ENCODE measurements at regions not wholly inside any gene's neighbourhood (a gene's known extent, or its start where the extent isn't known, plus 50 kb on each side); places are given as distances from the start of the nearest gene placed in this dataset.

GRCh38 chr13:104310861-104311260, 1244.6 kb upstream of the SLC10A2 start:
- Histone ChIP-seq H3K4me1 (ENCODE audit: control insufficient read depth in 5 of 5, insufficient read depth in 5 of 5, low read length in 5 of 5) (no peaks in the 10 kb centered on the region), H3K4me3 (ENCODE audit: low read depth in 1 of 5, low read length in 5 of 5) (no peak overlapping the region), H3K36me3 (ENCODE audit: control insufficient read depth in 5 of 5, insufficient read depth in 5 of 5, low read length in 5 of 5) (no peaks in the 10 kb centered on the region), H3K9ac (ENCODE audit: low read length in 5 of 5) (no peak overlapping the region), H3K27me3 (ENCODE audit: control insufficient read depth in 5 of 5, insufficient read depth in 4 of 5, low read length in 5 of 5) (no peaks in the 10 kb centered on the region), H3K27ac (ENCODE audit: low read depth, low read length) (no peak overlapping the region), H3K9me3 (ENCODE audit: control insufficient read depth in 5 of 5, low read length in 5 of 5) (no peaks in the 10 kb centered on the region)

GRCh38 chr13:104309431-104309830, 1243.2 kb upstream of the SLC10A2 start:
- no peaks in the 10 kb centered on the region for H3K36me3 ChIP-seq (ENCODE audit: control insufficient read depth in 5 of 5, insufficient read depth in 5 of 5, low read length in 5 of 5)
- no peaks in the 10 kb centered on the region for H3K9me3 ChIP-seq (ENCODE audit: control insufficient read depth in 5 of 5, low read length in 5 of 5)
- no peaks in the 10 kb centered on the region for H3K4me1 ChIP-seq (ENCODE audit: control insufficient read depth in 5 of 5, insufficient read depth in 5 of 5, low read length in 5 of 5)
- no peaks in the 10 kb centered on the region for H3K27me3 ChIP-seq (ENCODE audit: control insufficient read depth in 5 of 5, insufficient read depth in 4 of 5, low read length in 5 of 5)
- no peak overlapping the region for H3K27ac ChIP-seq (ENCODE audit: low read depth, low read length)
- no peak overlapping the region for H3K9ac ChIP-seq (ENCODE audit: low read length in 5 of 5)
- H3K4me3 ChIP-seq (ENCODE audit: low read depth in 1 of 5, low read length in 5 of 5) = no peak overlapping the region

- no peak overlapping the region for H3K27ac ChIP-seq (ENCODE audit: low read depth, low read length)
- H3K4me3 ChIP-seq (ENCODE audit: low read depth in 1 of 5, low read length in 5 of 5) = no peak overlapping the region
- H3K4me1 ChIP-seq (ENCODE audit: control insufficient read depth in 5 of 5, insufficient read depth in 5 of 5, low read length in 5 of 5) = peaks cover 0 to 13% (median 6%) of the 10 kb centered on the region in 5 donors
- H3K9ac ChIP-seq (ENCODE audit: low read length in 5 of 5) = no peak overlapping the region
- H3K9me3 ChIP-seq (ENCODE audit: control insufficient read depth in 5 of 5, low read length in 5 of 5) = no peaks in the 10 kb centered on the region
- no peaks in the 10 kb centered on the region for H3K36me3 ChIP-seq (ENCODE audit: control insufficient read depth in 5 of 5, insufficient read depth in 5 of 5, low read length in 5 of 5)
- no peaks in the 10 kb centered on the region for H3K27me3 ChIP-seq (ENCODE audit: control insufficient read depth in 5 of 5, insufficient read depth in 4 of 5, low read length in 5 of 5)
These were observed 1235.2 kb upstream of the SLC10A2 start for GRCh38 chr13:104301171-104301975.

GRCh38 chr13:104297075-104297474, 1230.9 kb upstream of the SLC10A2 start:
- H3K27ac ChIP-seq (ENCODE audit: low read depth, low read length) = no peak overlapping the region
- no peaks in the 10 kb centered on the region for H3K9me3 ChIP-seq (ENCODE audit: control insufficient read depth in 5 of 5, low read length in 5 of 5)
- peaks cover 0 to 18% (median 8%) of the 10 kb centered on the region in 5 donors for H3K4me1 ChIP-seq (ENCODE audit: control insufficient read depth in 5 of 5, insufficient read depth in 5 of 5, low read length in 5 of 5)
- no peak overlapping the region for H3K4me3 ChIP-seq (ENCODE audit: low read depth in 1 of 5, low read length in 5 of 5)
- H3K27me3 ChIP-seq (ENCODE audit: control insufficient read depth in 5 of 5, insufficient read depth in 4 of 5, low read length in 5 of 5) = no peaks in the 10 kb centered on the region
- no peaks in the 10 kb centered on the region for H3K36me3 ChIP-seq (ENCODE audit: control insufficient read depth in 5 of 5, insufficient read depth in 5 of 5, low read length in 5 of 5)
- no peak overlapping the region for H3K9ac ChIP-seq (ENCODE audit: low read length in 5 of 5)

- Histone ChIP-seq H3K36me3 (ENCODE audit: control insufficient read depth in 5 of 5, insufficient read depth in 5 of 5, low read length in 5 of 5) (no peaks in the 10 kb centered on the region), H3K4me3 (ENCODE audit: low read depth in 1 of 5, low read length in 5 of 5) (no peak overlapping the region), H3K9ac (ENCODE audit: low read length in 5 of 5) (no peak overlapping the region), H3K4me1 (ENCODE audit: control insufficient read depth in 5 of 5, insufficient read depth in 5 of 5, low read length in 5 of 5) (peaks cover 0 to 18% (median 8%) of the 10 kb centered on the region in 5 donors), H3K27ac (ENCODE audit: low read depth, low read length) (no peak overlapping the region), H3K27me3 (ENCODE audit: control insufficient read depth in 5 of 5, insufficient read depth in 4 of 5, low read length in 5 of 5) (no peaks in the 10 kb centered on the region), H3K9me3 (ENCODE audit: control insufficient read depth in 5 of 5, low read length in 5 of 5) (no peaks in the 10 kb centered on the region)
These were observed 1230.1 kb upstream of the SLC10A2 start for GRCh38 chr13:104296286-104296685.

- Histone ChIP-seq H3K27ac (ENCODE audit: low read depth, low read length) (no peak overlapping the region), H3K9me3 (ENCODE audit: control insufficient read depth in 5 of 5, low read length in 5 of 5) (no peaks in the 10 kb centered on the region), H3K4me3 (ENCODE audit: low read depth in 1 of 5, low read length in 5 of 5) (no peak overlapping the region), H3K36me3 (ENCODE audit: control insufficient read depth in 5 of 5, insufficient read depth in 5 of 5, low read length in 5 of 5) (no peaks in the 10 kb centered on the region), H3K9ac (ENCODE audit: low read length in 5 of 5) (no peak overlapping the region), H3K27me3 (ENCODE audit: control insufficient read depth in 5 of 5, insufficient read depth in 4 of 5, low read length in 5 of 5) (no peaks in the 10 kb centered on the region), H3K4me1 (ENCODE audit: control insufficient read depth in 5 of 5, insufficient read depth in 5 of 5, low read length in 5 of 5) (peaks cover 0 to 18% (median 8%) of the 10 kb centered on the region in 5 donors)
These were observed 1229.3 kb upstream of the SLC10A2 start for GRCh38 chr13:104295537-104295936.

- Histone ChIP-seq H3K9me3 (ENCODE audit: control insufficient read depth in 5 of 5, low read length in 5 of 5) (no peaks in the 10 kb centered on the region), H3K4me1 (ENCODE audit: control insufficient read depth in 5 of 5, insufficient read depth in 5 of 5, low read length in 5 of 5) (no peaks in the 10 kb centered on the region), H3K9ac (ENCODE audit: low read length in 5 of 5) (no peak overlapping the region), H3K27me3 (ENCODE audit: control insufficient read depth in 5 of 5, insufficient read depth in 4 of 5, low read length in 5 of 5) (no peaks in the 10 kb centered on the region), H3K36me3 (ENCODE audit: control insufficient read depth in 5 of 5, insufficient read depth in 5 of 5, low read length in 5 of 5) (no peaks in the 10 kb centered on the region), H3K27ac (ENCODE audit: low read depth, low read length) (no peak overlapping the region), H3K4me3 (ENCODE audit: low read depth in 1 of 5, low read length in 5 of 5) (no peak overlapping the region)
These were observed 1223.2 kb upstream of the SLC10A2 start for GRCh38 chr13:104289400-104289799.

GRCh38 chr13:104288496-104288895, 1222.3 kb upstream of the SLC10A2 start:
- no peak overlapping the region for H3K4me3 ChIP-seq (ENCODE audit: low read depth in 1 of 5, low read length in 5 of 5)
- H3K9me3 ChIP-seq (ENCODE audit: control insufficient read depth in 5 of 5, low read length in 5 of 5) = no peaks in the 10 kb centered on the region
- no peaks in the 10 kb centered on the region for H3K36me3 ChIP-seq (ENCODE audit: control insufficient read depth in 5 of 5, insufficient read depth in 5 of 5, low read length in 5 of 5)
- no peak overlapping the region for H3K27ac ChIP-seq (ENCODE audit: low read depth, low read length)
- H3K4me1 ChIP-seq (ENCODE audit: control insufficient read depth in 5 of 5, insufficient read depth in 5 of 5, low read length in 5 of 5) = no peaks in the 10 kb centered on the region
- no peak overlapping the region for H3K9ac ChIP-seq (ENCODE audit: low read length in 5 of 5)
- H3K27me3 ChIP-seq (ENCODE audit: control insufficient read depth in 5 of 5, insufficient read depth in 4 of 5, low read length in 5 of 5) = no peaks in the 10 kb centered on the region

- peaks cover 0 to 5% (median 2%) of the 10 kb centered on the region in 5 donors for H3K4me1 ChIP-seq (ENCODE audit: control insufficient read depth in 5 of 5, insufficient read depth in 5 of 5, low read length in 5 of 5)
- H3K27ac ChIP-seq (ENCODE audit: low read depth, low read length) = no peak overlapping the region
- H3K36me3 ChIP-seq (ENCODE audit: control insufficient read depth in 5 of 5, insufficient read depth in 5 of 5, low read length in 5 of 5) = no peaks in the 10 kb centered on the region
- H3K9ac ChIP-seq (ENCODE audit: low read length in 5 of 5) = no peak overlapping the region
- H3K4me3 ChIP-seq (ENCODE audit: low read depth in 1 of 5, low read length in 5 of 5) = no peak overlapping the region
- H3K9me3 ChIP-seq (ENCODE audit: control insufficient read depth in 5 of 5, low read length in 5 of 5) = no peaks in the 10 kb centered on the region
- no peaks in the 10 kb centered on the region for H3K27me3 ChIP-seq (ENCODE audit: control insufficient read depth in 5 of 5, insufficient read depth in 4 of 5, low read length in 5 of 5)
These were observed 1220.5 kb upstream of the SLC10A2 start for GRCh38 chr13:104286566-104287290.

GRCh38 chr13:104281910-104282309, 1215.7 kb upstream of the SLC10A2 start:
- H3K4me3 ChIP-seq (ENCODE audit: low read depth in 1 of 5, low read length in 5 of 5) = no peak overlapping the region
- H3K27me3 ChIP-seq (ENCODE audit: control insufficient read depth in 5 of 5, insufficient read depth in 4 of 5, low read length in 5 of 5) = no peaks in the 10 kb centered on the region
- H3K36me3 ChIP-seq (ENCODE audit: control insufficient read depth in 5 of 5, insufficient read depth in 5 of 5, low read length in 5 of 5) = no peaks in the 10 kb centered on the region

More at GRCh38 chr13:104281910-104282309, 1215.7 kb upstream of the SLC10A2 start:
- peaks cover 0 to 7% (median 4%) of the 10 kb centered on the region in 5 donors for H3K4me1 ChIP-seq (ENCODE audit: control insufficient read depth in 5 of 5, insufficient read depth in 5 of 5, low read length in 5 of 5)
- H3K27ac ChIP-seq (ENCODE audit: low read depth, low read length) = no peak overlapping the region
- no peak overlapping the region for H3K9ac ChIP-seq (ENCODE audit: low read length in 5 of 5)
- H3K9me3 ChIP-seq (ENCODE audit: control insufficient read depth in 5 of 5, low read length in 5 of 5) = no peaks in the 10 kb centered on the region

Measured in subcutaneous abdominal adipose tissue (tissue), 5 donors.